Skin of body (tissue), 1 donor: ENCODE measurements at regions not wholly inside any gene's neighbourhood (a gene's known extent, or its start where the extent isn't known, plus 50 kb on each side); places are given as distances from the start of the nearest gene placed in this dataset.
A peak's percentile ranks its signal among the peaks of the same experiment; 100 is the strongest.

Experiments used
- DNase-seq: peaks from one replicate; lab custom pipeline; 2025; lab: John Stamatoyannopoulos, UW

- DNase-seq: peak; percentile 37
Observed at GRCh38 chr4:24419181-24420034, 164.9 kb downstream of the DHX15 start.

DNA sequence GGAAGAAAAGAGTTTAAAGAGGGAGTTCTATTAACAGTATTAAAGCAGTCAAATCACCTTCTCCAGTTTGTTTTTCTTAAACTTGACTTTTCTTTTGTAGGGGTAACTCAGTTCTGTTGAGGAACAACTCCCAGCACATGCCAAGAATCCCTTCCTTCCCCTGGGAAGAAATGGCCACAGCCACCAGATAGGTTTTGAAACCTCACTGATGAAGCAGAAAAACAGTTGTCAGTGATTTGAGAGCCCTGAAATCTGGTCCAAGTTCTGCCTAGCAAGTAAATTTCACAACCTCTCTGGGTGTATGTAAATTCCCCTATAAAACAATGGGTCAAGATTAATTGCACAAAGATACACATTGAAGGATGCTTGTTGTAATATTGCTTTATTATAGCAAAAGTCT lies 167.1 kb downstream of the DHX15 start:
- DNase-seq: no peak

GRCh38 chr4:24416293-24416692 lies 168.1 kb downstream of the DHX15 start:
- DNase-seq: no peak

GRCh38 chr4:24413311-24413784 lies 171.0 kb downstream of the DHX15 start:
- DNase-seq: no peak

- no peak for DNase-seq
Observed at GRCh38 chr4:24411806-24412205, 172.5 kb downstream of the DHX15 start.

DNA sequence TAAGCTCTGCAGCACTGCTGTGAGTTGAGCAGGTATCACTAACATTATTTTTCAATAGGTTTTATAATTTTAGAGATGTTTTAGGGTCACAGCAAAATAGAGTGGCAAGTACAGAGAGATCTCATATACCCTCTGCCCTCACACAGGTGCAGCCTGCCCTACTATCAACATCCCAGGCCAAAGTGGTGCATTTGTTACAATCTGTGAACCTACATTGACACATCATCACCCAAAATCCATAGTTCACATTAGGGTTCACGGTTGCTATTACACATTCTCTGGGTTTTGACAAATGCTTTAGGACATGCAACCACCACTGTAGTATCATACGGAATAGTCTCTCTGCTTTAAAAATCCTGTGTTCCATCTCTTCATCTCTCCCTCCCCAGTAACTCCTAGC lies 173.1 kb downstream of the DHX15 start:
- DNase-seq: no peak

GRCh38 chr4:24408640-24409039 lies 175.7 kb downstream of the DHX15 start:
- DNase-seq: no peak

GRCh38 chr4:24405926-24406325 lies 178.4 kb downstream of the DHX15 start:
- no peak for DNase-seq

GRCh38 chr4:24405341-24405740 lies 179.0 kb downstream of the DHX15 start:
- no peak for DNase-seq

DNA sequence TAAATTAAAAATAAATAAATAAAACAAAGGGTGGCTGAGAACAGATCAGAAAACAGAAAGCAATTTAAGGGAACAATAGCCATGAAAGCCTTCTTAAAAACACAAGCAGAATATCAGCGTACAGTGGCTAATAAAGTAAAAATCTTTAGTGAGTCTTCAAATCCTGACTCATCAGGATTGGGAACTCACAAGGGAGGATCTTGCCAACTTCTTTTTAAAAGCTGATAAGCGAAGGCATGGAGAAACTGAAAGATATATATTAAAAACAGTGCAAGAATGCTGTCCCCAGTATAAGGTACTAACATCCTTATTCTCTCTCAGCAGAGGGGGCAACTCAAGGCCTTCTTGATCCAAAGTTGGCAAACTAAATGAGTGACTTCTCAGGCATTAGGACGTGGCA lies 180.1 kb downstream of the DHX15 start:
- DNase-seq: no peak

- no peak for DNase-seq
Observed at GRCh38 chr4:24403265-24403664, 181.1 kb downstream of the DHX15 start.

- DNase-seq: no peak
Observed at GRCh38 chr4:24400537-24400936, 183.8 kb downstream of the DHX15 start.

DNA sequence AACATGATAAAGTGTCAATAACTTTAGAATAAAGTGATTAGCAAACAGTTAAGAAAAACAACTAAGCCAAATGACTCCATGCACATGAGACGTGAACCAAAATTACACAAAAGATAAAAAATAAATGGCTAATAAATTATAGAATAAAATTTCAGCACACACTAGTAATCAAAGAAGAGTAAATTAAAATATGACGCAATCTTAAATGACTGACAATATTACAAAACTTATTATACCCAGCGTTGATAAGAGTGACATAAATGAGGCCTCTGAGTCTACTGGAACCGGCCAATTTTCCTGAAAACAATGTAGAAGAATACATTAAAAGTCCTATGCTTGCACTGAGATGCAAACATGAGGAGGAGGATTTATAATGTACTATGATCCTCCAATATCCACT lies 187.4 kb downstream of the DHX15 start:
- DNase-seq: no peak

DNA sequence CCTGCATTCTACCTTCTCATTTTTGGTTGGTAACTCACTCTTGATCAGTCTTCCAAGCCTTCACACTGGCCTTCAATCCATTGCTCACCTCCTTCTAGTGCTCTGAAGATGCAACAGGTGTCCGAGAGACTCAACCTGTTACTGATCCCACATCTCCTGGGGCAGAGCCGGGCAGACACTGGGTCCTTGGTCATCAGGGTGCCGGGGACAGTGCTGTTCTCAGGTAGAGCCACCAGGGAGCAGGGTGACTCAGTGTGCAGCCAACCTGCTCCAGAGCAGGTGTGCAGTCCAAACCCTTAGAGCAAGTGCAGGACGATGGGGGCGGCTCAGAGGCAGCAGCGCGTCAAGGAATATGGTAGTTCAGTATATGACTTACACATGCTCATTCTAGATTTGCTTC lies 188.4 kb downstream of the DHX15 start:
- DNase-seq: no peak

GRCh38 chr4:24394041-24394440 lies 190.3 kb downstream of the DHX15 start:
- DNase-seq: no peak

DNA sequence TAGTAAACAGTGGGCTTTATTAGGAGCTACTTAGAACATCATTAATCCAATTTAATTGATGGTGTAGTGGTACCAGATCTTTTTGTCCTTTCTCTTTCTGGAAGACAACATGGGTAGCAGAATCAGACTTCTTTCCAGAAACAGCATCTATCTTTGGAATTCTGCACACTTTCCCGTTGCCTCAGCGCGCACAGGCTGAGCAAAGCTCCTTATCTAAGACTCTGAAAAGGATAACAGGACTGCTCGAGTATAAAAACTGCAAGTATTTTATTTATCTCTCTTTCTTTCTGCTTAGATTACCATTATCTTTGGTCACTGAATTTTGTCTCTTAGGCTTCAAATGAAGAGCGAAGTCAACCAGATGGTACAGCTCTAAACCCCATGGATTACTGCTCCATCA lies 191.7 kb downstream of the DHX15 start:
- DNase-seq: no peak

DNA sequence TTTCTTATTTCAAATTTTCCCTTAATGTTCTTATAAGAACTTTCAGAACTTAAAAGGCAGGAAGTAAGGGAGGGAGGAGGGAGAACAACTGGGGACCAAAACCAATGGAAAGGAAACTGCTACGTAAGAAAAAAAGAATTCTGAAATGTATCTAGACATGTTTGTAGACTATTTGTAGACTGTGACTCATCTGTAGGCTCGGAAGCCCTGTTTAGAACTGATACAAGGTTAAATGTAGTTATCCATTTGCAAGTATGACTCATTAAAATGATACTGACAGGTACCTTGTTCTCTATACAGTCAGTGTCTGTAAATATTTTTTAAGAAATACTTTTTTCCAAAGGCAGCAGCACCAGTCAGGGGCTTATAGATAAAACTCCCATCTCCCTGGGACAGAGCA lies 202.0 kb downstream of the DHX15 start:
- DNase-seq: no peak

DNA sequence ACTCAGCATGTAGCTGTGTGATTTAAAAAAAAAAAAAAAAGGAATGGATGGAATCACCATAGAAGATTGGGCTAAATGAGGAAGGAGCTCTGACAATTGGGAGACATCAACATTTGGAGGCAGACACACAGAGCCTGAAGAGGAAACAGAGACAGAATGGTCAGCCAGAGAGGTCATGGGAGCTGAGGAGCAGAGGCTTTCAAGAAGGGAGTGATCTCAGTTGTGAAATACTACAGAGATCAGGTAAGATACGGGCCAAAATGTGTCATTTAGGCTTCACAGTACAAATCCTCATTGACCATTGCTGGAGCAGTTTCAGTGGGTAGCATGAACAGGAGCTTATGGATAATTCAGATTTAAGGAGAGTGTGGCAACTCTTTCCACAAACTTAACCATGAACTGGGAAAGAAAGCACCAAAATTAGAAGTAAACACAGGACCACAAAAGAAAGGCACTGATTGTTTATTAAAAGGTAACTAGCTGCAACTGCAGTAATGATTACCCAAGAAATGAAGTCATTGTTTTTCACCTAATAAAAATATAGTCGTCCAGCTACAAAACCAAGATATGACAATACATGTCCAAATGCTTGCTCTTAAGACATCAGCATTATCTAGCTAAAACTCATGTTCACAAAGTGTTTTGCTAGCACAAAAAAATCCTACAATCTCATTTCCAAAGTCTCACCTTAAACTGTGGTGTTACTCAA lies 203.2 kb downstream of the DHX15 start:
- no peak for DNase-seq

DNA sequence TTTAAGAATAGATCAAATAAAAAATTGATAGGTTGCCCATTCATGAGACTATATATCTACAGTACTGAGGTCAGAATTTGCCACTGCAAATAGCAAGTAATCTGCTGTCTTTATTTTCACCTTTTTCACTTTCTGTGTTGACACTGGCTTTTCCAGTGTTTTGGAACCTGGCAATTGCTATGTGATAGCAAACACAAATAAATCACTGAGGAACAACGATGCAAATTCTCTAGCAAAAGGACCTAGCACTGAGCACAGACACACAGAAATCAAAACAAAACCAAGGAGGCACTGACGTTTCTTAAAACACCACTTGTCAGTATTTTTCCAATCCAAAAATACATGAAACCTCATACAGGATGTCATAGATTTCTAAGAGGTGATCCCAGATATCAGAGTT lies 210.7 kb downstream of the DHX15 start:
- DNase-seq: no peak

- DNase-seq: peak; percentile 20
Observed at GRCh38 chr4:24372881-24373280, 211.5 kb downstream of the DHX15 start.

DNA sequence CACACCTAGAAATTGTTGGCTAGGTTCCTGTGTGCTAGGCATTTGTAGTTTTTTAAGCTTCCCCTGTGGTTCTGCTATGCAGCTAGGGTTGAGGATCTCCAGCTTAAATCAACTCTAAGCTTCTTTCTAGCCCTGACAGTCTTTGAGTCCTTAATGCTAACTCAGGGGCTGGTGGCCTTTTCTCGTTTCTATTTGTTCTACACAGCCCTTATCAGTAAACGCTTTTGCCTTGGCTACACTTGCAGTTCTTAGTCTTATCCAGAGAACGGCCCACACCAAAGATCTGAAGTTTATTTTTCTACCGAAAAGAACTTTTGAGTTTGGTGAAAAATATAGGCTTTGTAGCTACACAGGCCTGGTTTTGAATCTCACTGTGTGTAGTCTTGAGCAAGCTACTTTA lies 212.0 kb downstream of the DHX15 start:
- no peak for DNase-seq

- no peak for DNase-seq
Observed at GRCh38 chr4:24370421-24370820, 213.9 kb downstream of the DHX15 start.

- no peak for DNase-seq
Observed at GRCh38 chr4:24369507-24370029, 214.8 kb downstream of the DHX15 start.
